H54 (cell line): ENCODE measurements at regions not wholly inside any gene's neighbourhood (a gene's known extent, or its start where the extent isn't known, plus 50 kb on each side); places are given as distances from the start of the nearest gene placed in this dataset.

Experiments used
- DNase-seq: peaks from one replicate; pipeline ENCODE4 v3.0.0; 2011; ENCODE audit warnings: low spot score, mixed read lengths; ENCODE audit not compliant: insufficient read length
- FAIRE-seq: peaks from 3 replicates; lab custom pipeline; 2011; peaks lifted over from hg19 to GRCh38; lab: Jason Lieb, UNC
- POLR2A ChIP-seq: IDR thresholded peaks from 2 replicates; pipeline ENCODE4 v1.6.1; 2011; ENCODE audit warnings: low read depth, mild to moderate bottlenecking, low read length

DNA sequence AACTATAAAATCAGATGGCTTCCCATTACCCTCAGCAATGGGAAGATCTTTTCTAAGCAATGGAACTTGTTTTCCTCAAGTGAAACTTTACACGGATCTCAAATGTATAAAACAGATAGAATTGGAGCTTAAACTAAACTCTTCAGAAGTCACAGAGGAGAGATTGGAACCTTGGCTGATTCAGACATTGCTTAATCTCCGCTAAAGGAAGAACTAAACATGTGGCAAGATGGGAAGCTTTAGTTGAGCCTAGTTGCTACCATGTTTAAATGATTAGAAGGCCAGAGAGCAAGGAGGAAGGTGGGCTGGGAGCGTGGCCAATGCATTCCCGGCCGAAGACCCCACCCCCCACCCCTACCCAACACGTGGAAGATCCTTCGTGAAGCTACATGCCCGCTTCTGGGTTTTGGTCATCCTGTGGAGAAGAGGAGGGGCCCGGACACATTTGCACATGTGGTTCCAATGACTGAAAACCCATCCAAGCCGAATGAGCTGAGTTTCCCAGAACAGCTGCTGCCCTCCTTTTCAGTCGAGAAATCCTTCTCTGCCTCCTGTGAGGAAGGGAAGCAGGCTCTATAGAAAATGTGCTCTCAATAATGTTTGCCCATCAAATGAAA lies 164.3 kb downstream of the MIS18A start:
- FAIRE-seq (no peak), DNase-seq (no peak)

DNA sequence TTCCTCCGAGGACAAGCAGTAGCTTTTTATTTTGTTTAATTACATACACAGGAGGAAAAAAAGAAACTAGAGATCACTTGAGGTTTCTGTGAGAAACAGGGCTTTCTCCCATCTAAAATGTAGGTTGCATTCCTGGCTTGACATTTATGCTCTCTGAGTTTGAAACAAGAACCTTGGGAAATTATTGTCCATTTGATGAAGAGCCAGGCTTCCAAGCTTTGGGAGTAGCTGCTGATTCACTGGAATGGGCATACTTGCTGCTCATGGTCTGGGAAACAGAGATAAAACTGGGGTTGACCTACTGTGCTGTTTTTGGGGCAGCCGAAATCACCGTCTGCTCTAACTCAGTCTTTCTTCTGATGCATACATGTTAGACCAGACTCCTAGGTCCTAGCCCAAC lies 165.4 kb downstream of the MIS18A start:
- no peak for DNase-seq
- no peak for TF ChIP-seq POLR2A

More for the DNA sequence above, 164.3 kb downstream of the MIS18A start:
- TF ChIP-seq POLR2A, result no peak

DNA sequence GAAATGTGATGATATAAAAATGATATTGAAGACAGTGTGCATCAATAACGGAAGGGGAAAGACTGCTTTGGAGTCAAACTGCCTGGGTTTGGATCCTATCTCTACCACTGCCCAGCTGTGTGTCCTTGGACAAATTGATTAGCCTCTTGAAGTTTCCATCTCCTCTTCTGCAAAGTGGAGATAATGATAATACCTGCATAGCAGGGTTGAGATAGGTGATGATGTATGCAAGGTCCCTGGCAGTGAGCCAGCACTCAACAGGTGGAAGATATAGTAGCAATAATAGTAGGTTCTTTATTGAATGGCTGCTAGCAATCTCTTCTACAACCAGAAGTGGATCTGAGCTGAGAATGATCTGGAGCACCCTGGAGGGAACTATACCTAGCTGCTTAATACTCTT lies 166.7 kb downstream of the MIS18A start:
- no peak for TF ChIP-seq POLR2A
- FAIRE-seq (no peak), DNase-seq (no peak)

More for the DNA sequence above, 165.4 kb downstream of the MIS18A start:
- FAIRE-seq, result no peak

DNA sequence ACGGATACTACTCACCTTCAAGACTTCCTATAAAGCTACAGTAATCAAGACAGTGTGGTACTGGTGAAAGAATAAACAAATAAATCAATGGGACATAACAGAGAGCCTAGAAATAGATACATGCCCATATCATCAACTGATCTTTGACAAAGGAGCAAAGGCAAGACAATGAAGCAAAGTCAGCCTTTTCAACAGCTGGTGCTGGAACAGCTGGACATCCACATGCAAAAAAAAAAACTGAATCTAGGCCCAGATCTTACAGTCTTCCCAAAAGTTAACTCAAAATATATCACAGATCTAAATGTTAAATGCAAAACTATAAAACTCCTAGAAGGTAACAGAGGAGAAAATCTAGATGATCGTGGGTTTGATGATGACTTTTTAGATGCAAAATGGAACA lies 170.3 kb downstream of the MIS18A start:
- DNase-seq, result no peak
- TF ChIP-seq POLR2A, result no peak
- no peak for FAIRE-seq

DNA sequence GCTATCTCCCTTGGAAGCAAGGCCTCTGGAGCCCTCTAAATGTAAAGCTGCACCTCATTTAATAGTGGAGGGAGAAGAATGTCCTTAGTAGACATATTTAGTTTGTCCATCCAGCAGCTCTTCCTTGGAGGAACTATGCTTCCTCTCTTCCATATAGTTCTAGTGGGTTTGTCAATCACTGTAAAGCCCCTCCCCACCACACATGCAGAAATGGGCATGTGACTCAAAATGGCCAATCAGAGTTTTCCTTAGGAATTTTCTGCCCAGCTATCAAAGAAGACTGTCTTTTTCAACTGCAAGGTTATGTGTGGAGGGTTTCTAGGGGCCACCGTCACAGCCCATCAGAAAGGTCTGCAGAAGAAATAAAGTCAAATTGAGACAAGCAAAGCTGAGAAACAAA lies 175.5 kb downstream of the MIS18A start:
- FAIRE-seq (no peak), DNase-seq (no peak)
- no peak for TF ChIP-seq POLR2A

DNA sequence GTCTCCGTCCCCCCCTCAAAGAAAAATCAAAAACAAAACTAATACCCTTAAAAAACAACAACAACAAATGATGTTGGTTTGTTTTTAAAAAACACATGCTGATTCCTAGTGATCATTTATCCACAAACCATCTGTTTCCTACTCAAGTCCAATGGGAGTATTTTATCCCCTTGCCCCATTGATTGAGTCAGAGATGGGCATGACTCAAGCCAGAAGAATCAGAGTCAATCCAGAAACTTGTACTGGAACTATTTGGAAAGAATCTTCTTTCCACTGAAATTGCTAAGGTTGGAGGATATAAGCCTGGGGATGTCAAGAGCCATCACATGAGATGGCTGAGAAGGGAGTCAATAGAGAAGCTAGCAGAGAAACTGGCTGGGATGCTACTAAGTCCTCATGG lies 176.4 kb downstream of the MIS18A start:
- FAIRE-seq (no peak), DNase-seq (no peak)

DNA sequence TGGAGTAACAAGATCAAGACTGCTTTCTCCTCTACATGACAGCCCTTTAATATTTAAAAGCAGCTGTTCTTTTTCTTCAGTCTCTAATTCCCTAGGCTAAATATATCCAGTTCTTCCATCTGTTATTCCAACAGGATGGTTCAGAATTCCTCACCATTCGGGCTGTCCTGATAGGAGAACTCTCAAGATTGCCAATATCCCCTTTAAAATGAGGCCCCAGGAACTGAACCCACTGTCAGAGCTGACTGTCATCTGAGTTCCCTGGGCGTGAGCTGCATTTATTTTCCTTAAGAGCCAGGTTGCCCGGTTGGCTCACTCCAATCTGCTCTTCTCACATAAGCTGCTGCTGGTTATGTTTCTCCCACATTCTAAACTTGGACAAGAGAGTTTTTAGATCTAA lies 177.6 kb downstream of the MIS18A start:
- FAIRE-seq (no peak), DNase-seq (no peak)

More for the DNA sequence above, 176.4 kb downstream of the MIS18A start:
- TF ChIP-seq POLR2A, result no peak

DNA sequence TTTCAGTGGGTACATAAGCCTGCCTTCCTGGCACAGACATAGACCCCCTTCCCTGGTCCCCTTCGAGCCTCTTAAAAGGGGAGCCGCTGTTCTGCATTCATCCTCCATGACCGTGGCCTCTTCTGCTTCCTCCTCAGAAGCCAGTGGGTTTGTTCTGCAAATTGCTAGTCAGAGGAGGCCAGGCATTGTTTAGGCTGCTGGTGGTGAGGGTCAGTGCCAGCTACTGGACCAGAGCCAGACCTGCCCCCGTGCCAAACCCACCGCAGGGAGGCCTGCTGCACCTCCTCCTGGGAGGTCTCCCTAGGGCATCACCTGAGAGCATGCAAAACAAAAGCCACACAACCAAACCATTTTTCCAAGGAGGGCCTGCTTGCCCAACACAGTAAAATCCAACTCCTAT lies 178.4 kb downstream of the MIS18A start:
- DNase-seq, result no peak
- no peak for TF ChIP-seq POLR2A
- FAIRE-seq, result no peak

More for the DNA sequence above, 177.6 kb downstream of the MIS18A start:
- TF ChIP-seq POLR2A, result no peak

DNA sequence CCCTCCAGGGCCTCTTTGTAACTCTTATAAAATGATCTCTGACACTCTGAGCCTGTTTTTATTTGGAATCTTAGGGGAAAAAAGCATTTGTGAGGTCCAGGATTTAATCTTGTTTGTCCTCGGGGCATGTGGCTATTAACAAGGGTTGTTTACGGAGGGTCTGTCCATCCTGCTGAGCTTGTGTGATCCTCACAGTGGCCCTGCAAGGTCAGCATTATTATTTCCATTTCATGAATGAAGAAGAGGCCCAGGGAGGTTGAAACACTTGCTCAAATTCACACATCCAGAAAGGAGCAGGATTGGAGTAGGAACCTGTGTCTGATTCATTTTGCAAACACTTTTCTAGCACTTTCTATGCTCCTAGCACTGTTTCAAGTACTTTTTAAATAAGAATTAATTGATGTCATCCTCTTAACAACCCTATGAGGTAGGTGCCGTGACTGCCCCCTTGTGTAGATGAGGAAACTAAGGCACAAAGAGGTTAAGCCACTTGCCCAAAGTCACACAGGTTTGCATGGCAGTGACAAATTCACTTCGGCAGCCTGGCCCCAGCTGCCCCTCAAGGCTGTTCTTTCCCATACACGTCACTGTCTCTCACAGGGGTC lies 178.9 kb downstream of the MIS18A start:
- TF ChIP-seq POLR2A, result no peak
- DNase-seq, result no peak
- no peak for FAIRE-seq

DNA sequence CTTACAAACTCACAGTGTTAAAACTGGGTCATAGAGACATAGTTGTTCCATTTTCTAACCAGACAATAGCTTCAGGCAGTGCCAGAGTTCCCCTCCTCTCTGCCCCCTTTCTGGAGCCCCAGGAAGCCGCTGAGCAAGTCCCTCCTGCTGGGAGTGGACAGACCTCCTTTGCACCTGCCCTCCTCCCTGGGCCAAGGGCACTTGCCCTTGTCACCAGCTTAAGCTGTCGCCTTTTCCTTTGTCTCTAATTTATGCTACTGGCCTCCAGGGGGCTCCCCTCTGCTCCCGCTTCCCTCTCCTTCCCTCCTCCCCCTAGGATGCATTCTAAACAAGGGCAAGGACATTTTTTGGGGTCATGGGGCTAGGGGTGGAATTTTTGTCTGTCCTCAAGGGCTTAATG lies 182.4 kb downstream of the MIS18A start:
- peak; percentile 32 for DNase-seq
- no peak for FAIRE-seq

DNA sequence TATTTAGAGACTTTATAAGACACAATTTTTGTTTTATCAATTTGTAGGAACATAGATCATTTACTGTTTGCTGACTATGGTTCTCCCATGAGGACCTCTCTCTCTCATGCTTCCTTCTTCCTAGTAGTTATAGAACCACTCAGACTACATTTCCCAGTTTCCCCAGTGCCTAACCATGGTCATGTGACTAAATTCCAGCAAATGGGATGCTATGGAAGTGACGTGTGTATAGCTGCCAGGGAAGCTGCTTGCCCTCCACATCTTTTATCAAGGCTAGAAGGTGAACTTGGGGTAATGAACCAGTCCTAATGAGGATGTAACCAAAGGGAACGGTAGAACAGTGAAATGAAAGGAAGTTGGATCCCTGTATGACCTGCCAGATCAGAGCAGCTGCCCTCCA lies 184.0 kb downstream of the MIS18A start:
- TF ChIP-seq POLR2A, result no peak
- DNase-seq (peak; percentile 42), FAIRE-seq (no peak)

More for the DNA sequence above, 182.4 kb downstream of the MIS18A start:
- no peak for TF ChIP-seq POLR2A

DNA sequence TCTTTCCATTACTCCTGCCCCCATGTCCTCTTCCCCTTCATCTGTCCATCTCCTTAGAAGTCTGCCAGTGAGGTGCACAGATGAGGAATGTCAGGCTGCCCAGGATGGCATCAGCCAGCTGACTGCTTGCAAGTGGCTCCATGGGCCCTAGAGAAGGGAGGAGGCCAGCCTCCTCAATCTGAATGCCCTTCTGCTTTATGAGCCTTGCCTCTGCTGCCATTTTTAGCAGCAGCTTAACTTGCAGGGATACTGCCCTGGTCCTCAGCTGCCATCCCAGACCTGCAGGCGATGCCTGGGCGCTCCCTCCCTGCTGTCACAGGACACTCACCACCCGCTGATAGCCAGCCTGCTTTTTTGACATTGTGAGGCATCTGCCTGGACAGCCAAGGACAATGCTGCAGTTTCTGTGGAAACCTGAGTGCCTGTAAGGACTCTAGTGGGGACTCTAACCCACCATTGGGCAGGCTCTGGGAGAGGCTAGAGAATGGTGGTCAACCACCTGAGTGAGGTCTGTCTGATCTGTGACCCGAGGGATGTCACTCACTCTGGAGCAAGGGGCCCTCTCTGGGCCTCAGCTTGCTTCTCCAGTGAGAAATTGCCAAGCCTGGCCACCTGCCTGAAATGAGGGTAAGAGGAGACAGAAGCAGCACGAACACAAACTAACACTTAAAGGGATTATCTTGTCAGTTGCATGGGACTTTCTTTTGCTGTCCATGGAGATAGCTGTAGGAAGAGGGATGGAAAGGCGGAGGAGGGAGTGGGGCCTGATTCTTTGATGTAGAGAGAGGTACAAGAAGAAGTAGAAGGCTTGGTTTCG lies 185.0 kb downstream of the MIS18A start:
- FAIRE-seq (no peak), DNase-seq (no peak)
- TF ChIP-seq POLR2A, result no peak

DNA sequence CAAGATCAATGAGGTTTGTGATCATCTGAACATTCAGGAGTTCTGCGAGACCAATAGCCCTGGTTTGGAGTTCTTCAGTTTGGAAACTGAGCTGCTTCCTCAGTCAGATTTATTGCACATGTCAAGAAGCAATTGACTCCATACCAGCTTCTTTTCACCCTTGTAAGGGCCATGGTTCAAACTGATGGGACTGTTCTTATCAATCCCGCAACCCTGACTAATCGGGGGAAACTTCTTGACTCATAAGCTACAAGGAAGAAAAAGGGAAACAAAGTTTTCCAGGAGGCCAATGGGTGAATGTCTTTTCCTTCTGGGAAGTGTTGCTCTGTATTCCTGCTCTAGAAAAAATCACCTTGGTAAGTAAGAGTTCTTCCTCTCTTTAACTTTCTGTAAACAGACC lies 187.9 kb downstream of the MIS18A start:
- DNase-seq (no peak), FAIRE-seq (no peak)
- TF ChIP-seq POLR2A, result no peak

DNA sequence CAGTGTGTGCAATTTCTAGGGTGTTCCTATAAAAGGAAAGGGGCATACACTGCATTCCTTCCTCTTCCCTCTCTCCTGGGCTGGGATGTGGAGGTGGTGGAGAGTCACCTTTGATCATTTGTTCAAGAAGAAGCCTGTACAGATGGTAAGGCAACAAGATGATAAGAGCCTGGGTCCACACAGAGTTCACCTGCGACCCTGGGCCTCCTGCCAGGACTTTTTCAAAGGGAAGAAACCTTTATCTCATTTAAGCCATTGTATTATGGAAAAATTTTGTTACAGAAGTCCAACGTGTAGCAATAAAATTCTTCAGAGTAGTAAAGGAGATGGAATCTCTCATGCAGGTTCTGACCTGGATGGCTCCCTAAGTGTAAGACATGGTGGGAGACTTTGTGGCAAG lies 189.1 kb downstream of the MIS18A start:
- DNase-seq (no peak), FAIRE-seq (no peak)
- TF ChIP-seq POLR2A, result no peak
